Neuronal stem cell (in vitro differentiated cells): ENCODE measurements at regions not wholly inside any gene's neighbourhood (a gene's known extent, or its start where the extent isn't known, plus 50 kb on each side); places are given as distances from the start of the nearest gene placed in this dataset.

Experiments used
- DNase-seq: peaks from one replicate; pipeline ENCODE4 v3.0.0-alpha.2; 2013; ENCODE audit warnings: low spot score
- H2AFZ ChIP-seq: one replicate; pipeline ENCODE4 v1.6.1; 2013; ENCODE audit warnings: mild to moderate bottlenecking, low read length, inconsistent platforms
- H2AK5ac ChIP-seq: 2 replicates; pipeline ENCODE4 v1.6.1; 2013; ENCODE audit warnings: low read depth, mild to moderate bottlenecking, inconsistent platforms, low read length, moderate library complexity, mixed read lengths
- H2BK120ac ChIP-seq: 2 replicates; pipeline ENCODE4 v1.6.1; 2013; ENCODE audit warnings: low read depth, mild to moderate bottlenecking, inconsistent platforms, low read length, moderate library complexity, mixed read lengths
- H2BK12ac ChIP-seq: one replicate; pipeline ENCODE4 v1.6.1; 2013; ENCODE audit warnings: low read length, inconsistent platforms
- H2BK15ac ChIP-seq: 2 replicates; pipeline ENCODE4 v1.6.1; 2013; ENCODE audit warnings: mild to moderate bottlenecking, low read length, inconsistent platforms, mixed read lengths
- H2BK5ac ChIP-seq: one replicate; pipeline ENCODE4 v1.6.1; 2013; ENCODE audit warnings: inconsistent platforms, mild to moderate bottlenecking, low read length, moderate library complexity
- H3K14ac ChIP-seq: one replicate; pipeline ENCODE4 v1.6.1; 2013; ENCODE audit warnings: low read length, inconsistent platforms
- H3K18ac ChIP-seq: 2 replicates; pipeline ENCODE4 v1.6.1; 2013; ENCODE audit warnings: low read length, inconsistent platforms
- H3K23ac ChIP-seq: 2 replicates; pipeline ENCODE4 v1.6.1; 2013; ENCODE audit warnings: low read depth, mild to moderate bottlenecking, mixed read lengths, low read length, inconsistent platforms; ENCODE audit not compliant: poor library complexity
- H3K27ac ChIP-seq: replicated peaks from 3 replicates; pipeline ENCODE4 v1.5.1; 2013; ENCODE audit warnings: low read length, inconsistent platforms
- H3K27me3 ChIP-seq, 3 experiments: 2 replicates each; pipeline ENCODE4 v1.6.1; 2013; ENCODE audit warnings: low read length in 3 of 3, mild to moderate bottlenecking in 2 of 3, inconsistent platforms in 1 of 3, low read depth in 1 of 3, mixed read lengths in 1 of 3, moderate library complexity in 1 of 3; ENCODE audit not compliant: control insufficient read depth in 3 of 3, insufficient read depth in 3 of 3
- H3K36me3 ChIP-seq, 2 donors: replicated peaks in 1 of 2; 2 replicates each; pipeline ENCODE4 v1.6.1; 2013; ENCODE audit warnings: low read length in 2 of 2; ENCODE audit not compliant: control insufficient read depth in 2 of 2, insufficient read depth in 2 of 2
- H3K4ac ChIP-seq: 2 replicates; pipeline ENCODE4 v1.6.1; 2013; ENCODE audit warnings: inconsistent platforms, mild to moderate bottlenecking, low read length, moderate library complexity
- H3K4me1 ChIP-seq, 2 donors: 1 replicate in 1 of 2; 2 replicates in 1 of 2; pipeline ENCODE4 v1.6.1; 2013; ENCODE audit warnings: low read length in 2 of 2, low read depth in 1 of 2; ENCODE audit not compliant: control insufficient read depth in 2 of 2, insufficient read depth in 1 of 2
- H3K4me2 ChIP-seq: one replicate; pipeline ENCODE4 v1.6.1; 2013; ENCODE audit warnings: mild to moderate bottlenecking, low read length, inconsistent platforms; ENCODE audit not compliant: insufficient read depth, poor library complexity, severe bottlenecking
- H3K4me3 ChIP-seq, 2 donors: 2 replicates each; pipeline ENCODE4 v1.5.1; 2013; ENCODE audit warnings: low read length in 2 of 2, mild to moderate bottlenecking in 2 of 2, inconsistent platforms in 1 of 2, moderate library complexity in 1 of 2
- H3K79me1 ChIP-seq: one replicate; pipeline ENCODE4 v1.6.1; 2013; ENCODE audit warnings: low read depth, mild to moderate bottlenecking, inconsistent platforms, low read length, moderate library complexity
- H3K9ac ChIP-seq: one replicate; pipeline ENCODE4 v1.6.1; 2013; ENCODE audit warnings: mild to moderate bottlenecking, low read depth, low read length, inconsistent platforms; ENCODE audit not compliant: poor library complexity
- H3K9me3 ChIP-seq, 2 donors: replicated peaks in 1 of 2; 2 replicates each; pipeline versions ENCODE3 to v1.6.1; 2013; ENCODE audit warnings: low read length in 2 of 2, mild to moderate bottlenecking in 2 of 2, inconsistent platforms in 1 of 2, low read depth in 1 of 2, mixed read lengths in 1 of 2, moderate library complexity in 1 of 2; ENCODE audit not compliant: control insufficient read depth in 2 of 2, insufficient read depth in 1 of 2
- H4K8ac ChIP-seq: one replicate; pipeline ENCODE4 v1.6.1; 2013; ENCODE audit warnings: low read depth, mild to moderate bottlenecking, inconsistent platforms, low read length, moderate library complexity
- H4K91ac ChIP-seq: one replicate; pipeline ENCODE4 v1.6.1; 2013; ENCODE audit warnings: low read length, low read depth, mild to moderate bottlenecking, inconsistent platforms; ENCODE audit not compliant: poor library complexity
- WGBS, 2 donors: extraction: QIAGEN DNeasy Blood & Tissue Kit; methylation state at CpG; one replicate each; pipeline ENCODE4 v1.1.7; 2013; ENCODE audit warnings: missing lambda C conversion rate in 2 of 2, mixed read lengths in 1 of 2; ENCODE audit not compliant: insufficient read length in 2 of 2, insufficient replicate concordance in 1 of 2; ENCODE audit errors: extremely low coverage in 2 of 2; 5-methylcytosine and 5-hydroxymethylcytosine counted together

DNA sequence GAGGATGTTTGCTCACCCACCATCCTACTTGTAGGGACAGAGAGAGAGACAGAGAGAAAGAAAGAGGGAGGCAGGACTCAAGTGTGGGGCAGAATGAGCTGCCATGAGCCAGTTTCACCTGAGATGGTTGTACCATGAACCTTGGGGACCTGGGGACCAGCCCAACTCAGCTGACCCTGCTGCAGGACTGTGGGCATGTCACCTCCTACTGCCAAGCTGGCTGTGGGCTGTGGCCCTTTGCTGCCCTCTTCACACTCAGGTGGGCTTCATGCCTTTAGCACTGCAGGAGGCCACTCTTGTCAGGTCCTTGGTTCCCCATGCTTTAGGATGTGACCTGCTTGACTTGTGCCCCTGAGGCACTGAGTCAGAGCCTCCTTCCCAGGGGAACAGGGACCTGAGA, 108.2 kb upstream of the PCBD1 start:
- Histone ChIP-seq H2AFZ (no peak overlapping the region), H3K36me3 (no peaks in the 10 kb centered on the region), H3K18ac (peak overlapping the region; percentile 24), H3K4me2 (no peak overlapping the region), H4K8ac (no peak overlapping the region), H3K79me1 (no peaks in the 10 kb centered on the region), H3K23ac (peak overlapping the region; percentile 8), H3K14ac (peak overlapping the region; percentile 47), H2BK15ac (peak overlapping the region; percentile 79), H2BK120ac (peak overlapping the region; percentile 24), H3K4me1 (peaks cover 0 to 2% of the 10 kb centered on the region in 2 donors), H3K27ac (no peak overlapping the region), H4K91ac (no peak overlapping the region), H3K9me3 (peaks cover 0 to 4% of the 10 kb centered on the region in 2 donors), H3K9ac (no peak overlapping the region), H3K4me3 (no peak overlapping the region), H2BK12ac (no peak overlapping the region), H3K4ac (peak overlapping the region; percentile 39), H3K27me3 (peaks cover 0 to 11% (median 0%) of the 10 kb centered on the region in 3 experiments), H2AK5ac (no peak overlapping the region), H2BK5ac (no peak overlapping the region)
- DNase-seq, result no peak

DNA sequence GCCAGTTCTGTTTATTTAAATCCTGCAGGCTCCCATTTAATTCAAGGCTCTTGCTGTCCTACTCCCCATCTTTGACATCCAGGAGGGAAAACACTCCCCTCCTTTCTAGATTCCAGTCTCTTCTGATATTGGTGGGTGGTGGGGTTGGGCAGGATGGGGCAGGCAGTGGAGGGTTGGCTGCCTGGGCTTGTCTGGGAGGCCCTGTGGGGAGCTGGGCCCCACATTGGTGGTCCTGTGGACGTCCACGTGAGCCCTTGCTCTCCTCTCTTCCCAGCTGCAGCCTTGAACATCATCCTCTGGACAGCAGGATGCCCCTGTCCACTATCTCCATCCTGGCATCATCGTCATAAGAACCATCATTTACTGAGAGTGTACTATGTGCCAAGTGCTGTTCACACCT, 108.9 kb upstream of the PCBD1 start:
- Histone ChIP-seq H3K4me2 (no peak overlapping the region), H3K79me1 (no peaks in the 10 kb centered on the region), H3K9me3 (peaks cover 0 to 4% of the 10 kb centered on the region in 2 donors), H3K14ac (no peak overlapping the region), H3K27ac (no peak overlapping the region), H3K36me3 (no peaks in the 10 kb centered on the region), H2BK120ac (no peak overlapping the region), H3K23ac (no peak overlapping the region), H2BK12ac (no peak overlapping the region), H3K4me3 (no peak overlapping the region), H2BK5ac (no peak overlapping the region), H3K4ac (no peak overlapping the region), H3K27me3 (peaks cover 0 to 11% (median 0%) of the 10 kb centered on the region in 3 experiments), H3K9ac (no peak overlapping the region), H2AFZ (no peak overlapping the region), H4K8ac (no peak overlapping the region), H3K18ac (no peak overlapping the region), H4K91ac (no peak overlapping the region), H2AK5ac (no peak overlapping the region), H3K4me1 (peaks cover 0 to 2% of the 10 kb centered on the region in 2 donors), H2BK15ac (no peak overlapping the region)
- DNase-seq, result no peak
- WGBS, 2 donors, result no CpG with 5 or more reads among the region's 3 CpGs

DNA sequence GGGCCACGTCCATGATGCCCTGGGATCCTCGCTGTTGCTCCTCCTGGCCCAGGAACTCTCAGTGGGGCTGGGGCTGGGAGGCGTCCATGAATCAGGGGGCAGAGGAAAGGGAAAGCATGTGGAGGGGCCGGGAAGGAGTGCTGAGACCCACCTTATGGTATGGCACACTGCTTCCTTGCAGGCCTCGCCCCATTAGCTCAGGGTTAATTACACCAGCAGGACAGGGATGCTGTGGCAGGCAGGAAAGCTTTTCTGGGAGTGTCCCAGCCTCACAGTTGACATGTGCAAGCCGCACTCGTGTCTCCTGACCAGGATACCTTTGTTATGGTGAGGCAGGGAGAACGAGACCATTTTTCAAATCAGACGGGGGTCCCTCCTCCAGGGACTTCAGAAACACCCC, 109.7 kb upstream of the PCBD1 start:
- H4K91ac ChIP-seq, result no peak overlapping the region
- no peak overlapping the region for H3K4me2 ChIP-seq
- no peaks in the 10 kb centered on the region for H3K36me3 ChIP-seq
- no peak overlapping the region for H3K23ac ChIP-seq
- H2AFZ ChIP-seq, result no peak overlapping the region
- peaks cover 0 to 4% of the 10 kb centered on the region in 2 donors for H3K9me3 ChIP-seq
- H3K9ac ChIP-seq, result no peak overlapping the region
- H3K27ac ChIP-seq, result no peak overlapping the region
- no peaks in the 10 kb centered on the region for H3K79me1 ChIP-seq
- H3K4ac ChIP-seq, result no peak overlapping the region
- H3K4me1 ChIP-seq, result peaks cover 0 to 2% of the 10 kb centered on the region in 2 donors
- no peak overlapping the region for H3K4me3 ChIP-seq
- no peak overlapping the region for H3K14ac ChIP-seq
- peaks cover 0 to 11% (median 0%) of the 10 kb centered on the region in 3 experiments for H3K27me3 ChIP-seq
- no peak overlapping the region for H2BK120ac ChIP-seq
- no peak overlapping the region for H4K8ac ChIP-seq
- no CpG with 5 or more reads among the region's 9 CpGs for WGBS, 2 donors
- no peak overlapping the region for H3K18ac ChIP-seq
- no peak for DNase-seq
- no peak overlapping the region for H2BK5ac ChIP-seq
- H2BK12ac ChIP-seq, result no peak overlapping the region
- no peak overlapping the region for H2BK15ac ChIP-seq
- peak overlapping the region; percentile 26 for H2AK5ac ChIP-seq

DNA sequence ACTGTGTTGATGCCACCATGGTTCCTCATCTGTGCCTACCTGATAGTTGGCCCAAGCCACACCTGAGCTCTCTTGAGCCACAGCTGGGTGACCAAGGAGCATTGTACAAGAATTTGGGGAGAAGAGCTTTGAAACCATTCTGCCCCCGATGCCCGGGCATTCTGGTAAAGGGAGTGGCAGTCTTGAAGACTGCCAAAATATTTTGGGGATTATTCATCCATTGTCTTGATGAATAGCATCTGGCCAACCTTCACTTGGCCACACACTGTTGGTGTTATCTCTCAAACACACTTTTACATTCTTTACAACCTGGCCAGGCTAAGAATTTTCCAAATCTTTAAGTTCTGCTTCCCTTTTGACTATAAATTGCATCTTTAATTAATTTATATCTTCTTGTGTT, 113.1 kb upstream of the PCBD1 start:
- H3K4ac ChIP-seq, result no peak overlapping the region
- no peak overlapping the region for H2BK5ac ChIP-seq
- H3K9ac ChIP-seq, result no peak overlapping the region
- no peak overlapping the region for H3K27ac ChIP-seq
- H3K14ac ChIP-seq, result no peak overlapping the region
- H3K9me3 ChIP-seq, result peaks cover 0 to 4% of the 10 kb centered on the region in 2 donors
- no peaks in the 10 kb centered on the region for H3K36me3 ChIP-seq
- H2BK15ac ChIP-seq, result no peak overlapping the region
- peak overlapping the region; percentile 23 for H2AK5ac ChIP-seq
- no peak overlapping the region for H4K91ac ChIP-seq
- no peak overlapping the region for H2BK12ac ChIP-seq
- H3K18ac ChIP-seq, result peak overlapping the region; percentile 22
- H3K23ac ChIP-seq, result no peak overlapping the region
- H2AFZ ChIP-seq, result no peak overlapping the region
- no peak overlapping the region for H4K8ac ChIP-seq
- WGBS, 2 donors, result no CpG with 5 or more reads among the region's 2 CpGs
- H3K4me1 ChIP-seq, result peaks cover 0 to 14% of the 10 kb centered on the region in 2 donors
- H3K27me3 ChIP-seq, result peaks cover 0 to 9% (median 0%) of the 10 kb centered on the region in 3 experiments
- no peak overlapping the region for H3K4me2 ChIP-seq
- no peaks in the 10 kb centered on the region for H3K79me1 ChIP-seq
- no peak overlapping the region for H3K4me3 ChIP-seq
- no peak overlapping the region for H2BK120ac ChIP-seq
- no peak for DNase-seq
